ENCODE measurements at regions not wholly inside any gene's neighbourhood (a gene's known extent, or its start where the extent isn't known, plus 50 kb on each side); places are given as distances from the start of the nearest gene placed in this dataset.

DNA sequence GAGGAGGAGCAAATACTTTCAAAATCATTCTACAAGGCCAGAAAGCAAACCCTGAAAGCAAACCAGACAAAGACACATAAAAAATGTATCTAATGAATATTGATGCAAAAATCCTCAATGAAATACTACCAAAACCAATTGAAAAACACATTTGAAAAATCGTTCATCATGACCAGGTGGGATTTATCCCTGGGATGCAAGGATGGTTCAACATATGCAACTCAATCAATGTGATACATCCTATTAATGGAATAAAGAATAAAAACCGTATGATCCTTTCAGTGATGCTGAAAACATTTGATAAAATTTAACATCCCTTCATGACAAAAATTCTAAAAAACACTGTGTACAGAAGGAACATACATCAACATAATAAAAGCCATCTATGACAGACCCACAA is 337.6 kb downstream of the NNT start:
- no peak overlapping the region for H3K14ac ChIP-seq (ENCODE audit: low read length in 2 of 2)
- no peak overlapping the region for H3K4ac ChIP-seq (ENCODE audit: low read depth in 1 of 2, low read length in 2 of 2)
- H2BK12ac ChIP-seq (ENCODE audit: low read length in 2 of 2): no peak overlapping the region
- no peak overlapping the region for H3K23ac ChIP-seq (ENCODE audit: low read length in 2 of 2)
- H3K36me3 ChIP-seq (ENCODE audit: control insufficient read depth in 1 of 2, insufficient read depth in 2 of 2, low read depth in 1 of 2, low read length in 2 of 2): no peaks in the 10 kb centered on the region
- no peaks in the 10 kb centered on the region for H3K79me1 ChIP-seq (replicated peaks; ENCODE audit: low read length, poor library complexity, severe bottlenecking)
- WGBS: 77% methylated on average over 1 of the region's 2 CpGs
- no peak overlapping the region for H3K27ac ChIP-seq (ENCODE audit: low read length, poor library complexity, severe bottlenecking)
- H4K91ac ChIP-seq (ENCODE audit: low read length): no peak overlapping the region
- no peak overlapping the region for H2BK5ac ChIP-seq (ENCODE audit: low read depth, low read length, poor library complexity, severe bottlenecking)
- H2BK120ac ChIP-seq (ENCODE audit: low read depth, low read length): no peak overlapping the region
- no peak overlapping the region for H2BK15ac ChIP-seq (ENCODE audit: low read depth, poor library complexity, severe bottlenecking)
- H3K4me1 ChIP-seq (ENCODE audit: control insufficient read depth, insufficient read depth, low read depth, low read length): no peaks in the 10 kb centered on the region
- H3K9me3 ChIP-seq (ENCODE audit: control insufficient read depth, low read length): peaks cover 13% of the 10 kb centered on the region
- H3K9ac ChIP-seq (ENCODE audit: low read length): no peak overlapping the region
- H2AK5ac ChIP-seq (ENCODE audit: low read length, severe bottlenecking): no peak overlapping the region
- no peak overlapping the region for H3K4me3 ChIP-seq (ENCODE audit: insufficient read depth in 1 of 2, low read depth in 1 of 2, low read length in 2 of 2)
- no peak overlapping the region for H2AFZ ChIP-seq (ENCODE audit: low read depth, low read length)
- no peak overlapping the region for H4K8ac ChIP-seq (ENCODE audit: low read length)
- DNase-seq: no peak
- H3K4me2 ChIP-seq (ENCODE audit: low read length, poor library complexity, severe bottlenecking): no peak overlapping the region
- no peak overlapping the region for H3K18ac ChIP-seq (ENCODE audit: low read depth in 1 of 2, low read length in 2 of 2)
- H3K27me3 ChIP-seq (ENCODE audit: control insufficient read depth in 1 of 2, insufficient read depth in 1 of 2, low read length in 2 of 2): no peaks in the 10 kb centered on the region

GRCh38 chr5:43926923-43927322 is 323.9 kb downstream of the NNT start:
- Histone ChIP-seq H2AK5ac (ENCODE audit: low read length, severe bottlenecking) (no peak overlapping the region), H2BK15ac (ENCODE audit: low read depth, poor library complexity, severe bottlenecking) (no peak overlapping the region), H2BK12ac (ENCODE audit: low read length in 2 of 2) (no peak overlapping the region), H3K4me1 (ENCODE audit: control insufficient read depth, insufficient read depth, low read depth, low read length) (no peaks in the 10 kb centered on the region), H3K36me3 (ENCODE audit: control insufficient read depth in 1 of 2, insufficient read depth in 2 of 2, low read depth in 1 of 2, low read length in 2 of 2) (no peaks in the 10 kb centered on the region), H2BK120ac (ENCODE audit: low read depth, low read length) (no peak overlapping the region), H3K4me2 (ENCODE audit: low read length, poor library complexity, severe bottlenecking) (no peak overlapping the region), H4K8ac (ENCODE audit: low read length) (no peak overlapping the region), H3K14ac (ENCODE audit: low read length in 2 of 2) (no peak overlapping the region), H3K27ac (ENCODE audit: low read length, poor library complexity, severe bottlenecking) (no peak overlapping the region), H3K27me3 (ENCODE audit: control insufficient read depth in 1 of 2, insufficient read depth in 1 of 2, low read length in 2 of 2) (no peaks in the 10 kb centered on the region), H3K4me3 (ENCODE audit: insufficient read depth in 1 of 2, low read depth in 1 of 2, low read length in 2 of 2) (no peak overlapping the region), H3K18ac (ENCODE audit: low read depth in 1 of 2, low read length in 2 of 2) (no peak overlapping the region), H3K23ac (ENCODE audit: low read length in 2 of 2) (no peak overlapping the region), H3K79me1 (replicated peaks; ENCODE audit: low read length, poor library complexity, severe bottlenecking) (no peaks in the 10 kb centered on the region), H3K4ac (ENCODE audit: low read depth in 1 of 2, low read length in 2 of 2) (no peak overlapping the region), H3K9me3 (ENCODE audit: control insufficient read depth, low read length) (peaks cover 2% of the 10 kb centered on the region), H2BK5ac (ENCODE audit: low read depth, low read length, poor library complexity, severe bottlenecking) (no peak overlapping the region), H3K9ac (ENCODE audit: low read length) (no peak overlapping the region), H4K91ac (ENCODE audit: low read length) (no peak overlapping the region), H2AFZ (ENCODE audit: low read depth, low read length) (no peak overlapping the region)
- no CpG with 5 or more reads among the region's 2 CpGs for WGBS
- DNase-seq: peak; percentile 4

DNA sequence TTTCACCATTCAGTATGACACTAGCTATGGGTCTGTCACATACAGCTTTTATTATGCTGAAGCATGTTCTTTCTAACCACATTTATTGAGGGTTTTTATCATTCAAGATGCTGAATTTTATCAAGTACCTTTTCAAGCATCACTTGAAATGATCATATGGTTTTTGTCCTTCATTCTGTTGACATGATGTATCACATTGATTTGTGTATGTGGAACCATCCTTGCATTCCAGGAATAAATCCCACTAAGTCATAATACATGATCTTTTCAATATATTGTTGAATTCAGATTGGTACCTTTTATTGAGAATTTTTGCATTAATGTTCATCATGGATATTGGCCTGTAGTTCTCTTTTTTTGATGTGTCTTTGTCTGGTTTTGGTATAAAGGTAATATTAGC is 317.4 kb downstream of the NNT start:
- Histone ChIP-seq H3K4me2 (ENCODE audit: low read length, poor library complexity, severe bottlenecking) (no peak overlapping the region), H4K91ac (ENCODE audit: low read length) (no peak overlapping the region), H4K8ac (ENCODE audit: low read length) (no peak overlapping the region), H3K14ac (ENCODE audit: low read length in 2 of 2) (no peak overlapping the region), H3K23ac (ENCODE audit: low read length in 2 of 2) (no peak overlapping the region), H3K4ac (ENCODE audit: low read depth in 1 of 2, low read length in 2 of 2) (no peak overlapping the region), H2BK12ac (ENCODE audit: low read length in 2 of 2) (no peak overlapping the region), H3K4me3 (ENCODE audit: insufficient read depth in 1 of 2, low read depth in 1 of 2, low read length in 2 of 2) (no peak overlapping the region), H3K18ac (ENCODE audit: low read depth in 1 of 2, low read length in 2 of 2) (no peak overlapping the region), H3K79me1 (replicated peaks; ENCODE audit: low read length, poor library complexity, severe bottlenecking) (no peaks in the 10 kb centered on the region), H3K9ac (ENCODE audit: low read length) (no peak overlapping the region), H3K27ac (ENCODE audit: low read length, poor library complexity, severe bottlenecking) (no peak overlapping the region), H2BK15ac (ENCODE audit: low read depth, poor library complexity, severe bottlenecking) (no peak overlapping the region), H3K9me3 (ENCODE audit: control insufficient read depth, low read length) (peaks cover 11% of the 10 kb centered on the region), H3K4me1 (ENCODE audit: control insufficient read depth, insufficient read depth, low read depth, low read length) (no peaks in the 10 kb centered on the region), H2AFZ (ENCODE audit: low read depth, low read length) (no peak overlapping the region), H3K27me3 (ENCODE audit: control insufficient read depth in 1 of 2, insufficient read depth in 1 of 2, low read length in 2 of 2) (no peaks in the 10 kb centered on the region), H2BK5ac (ENCODE audit: low read depth, low read length, poor library complexity, severe bottlenecking) (no peak overlapping the region), H3K36me3 (ENCODE audit: control insufficient read depth in 1 of 2, insufficient read depth in 2 of 2, low read depth in 1 of 2, low read length in 2 of 2) (no peaks in the 10 kb centered on the region), H2AK5ac (ENCODE audit: low read length, severe bottlenecking) (no peak overlapping the region), H2BK120ac (ENCODE audit: low read depth, low read length) (no peak overlapping the region)
- no peak for DNase-seq

DNA sequence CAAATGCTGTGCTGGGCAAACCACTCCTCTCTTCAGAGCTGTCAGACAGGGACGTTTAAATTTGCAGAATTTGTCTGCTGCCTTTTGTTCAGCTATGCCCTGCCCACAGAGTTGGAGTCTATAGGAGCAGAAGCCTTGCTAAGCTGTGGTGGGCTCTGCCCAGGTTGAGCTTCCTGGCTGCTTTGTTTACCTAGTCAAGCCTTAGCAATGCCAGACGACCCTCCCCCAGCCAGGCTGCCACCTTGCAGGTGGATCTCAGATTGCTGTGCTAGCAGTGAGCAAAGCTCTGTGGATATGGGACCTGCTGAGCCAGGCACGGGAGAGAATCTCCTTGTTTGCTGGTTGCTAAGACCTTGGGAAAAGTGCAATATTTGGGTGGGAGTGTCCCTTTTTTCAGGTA is 314.9 kb downstream of the NNT start:
- Histone ChIP-seq H3K18ac (ENCODE audit: low read depth in 1 of 2, low read length in 2 of 2) (no peak overlapping the region), H2BK12ac (ENCODE audit: low read length in 2 of 2) (no peak overlapping the region), H3K23ac (ENCODE audit: low read length in 2 of 2) (no peak overlapping the region), H3K14ac (ENCODE audit: low read length in 2 of 2) (no peak overlapping the region), H2BK120ac (ENCODE audit: low read depth, low read length) (no peak overlapping the region), H3K27ac (ENCODE audit: low read length, poor library complexity, severe bottlenecking) (no peak overlapping the region), H3K4me3 (ENCODE audit: insufficient read depth in 1 of 2, low read depth in 1 of 2, low read length in 2 of 2) (no peak overlapping the region), H2AFZ (ENCODE audit: low read depth, low read length) (no peak overlapping the region), H3K79me1 (replicated peaks; ENCODE audit: low read length, poor library complexity, severe bottlenecking) (no peaks in the 10 kb centered on the region), H3K4me2 (ENCODE audit: low read length, poor library complexity, severe bottlenecking) (no peak overlapping the region), H3K4me1 (ENCODE audit: control insufficient read depth, insufficient read depth, low read depth, low read length) (no peaks in the 10 kb centered on the region), H2BK15ac (ENCODE audit: low read depth, poor library complexity, severe bottlenecking) (no peak overlapping the region), H4K8ac (ENCODE audit: low read length) (no peak overlapping the region), H3K9me3 (ENCODE audit: control insufficient read depth, low read length) (peaks cover 11% of the 10 kb centered on the region), H2AK5ac (ENCODE audit: low read length, severe bottlenecking) (no peak overlapping the region), H3K9ac (ENCODE audit: low read length) (no peak overlapping the region), H3K36me3 (ENCODE audit: control insufficient read depth in 1 of 2, insufficient read depth in 2 of 2, low read depth in 1 of 2, low read length in 2 of 2) (no peaks in the 10 kb centered on the region), H2BK5ac (ENCODE audit: low read depth, low read length, poor library complexity, severe bottlenecking) (no peak overlapping the region), H3K4ac (ENCODE audit: low read depth in 1 of 2, low read length in 2 of 2) (no peak overlapping the region), H3K27me3 (ENCODE audit: control insufficient read depth in 1 of 2, insufficient read depth in 1 of 2, low read length in 2 of 2) (no peaks in the 10 kb centered on the region), H4K91ac (ENCODE audit: low read length) (no peak overlapping the region)
- no peak for DNase-seq
- 48% methylated on average over 3 of the region's 3 CpGs for whole genome bisulfite sequencing
